ENCODE measurements at regions not wholly inside any gene's neighbourhood (a gene's known extent, or its start where the extent isn't known, plus 50 kb on each side); places are given as distances from the start of the nearest gene placed in this dataset.
"Not testable (repeated sequence)": the region's sequence is repeated elsewhere in the genome, so short reads cannot be mapped to it uniquely, and the experiment has no call there.

GRCh38 chr2:22186261-22186828 lies 1062.6 kb downstream of the TDRD15 start:
- H3K27ac Mint-ChIP-seq; H3K27me3 Mint-ChIP-seq (ENCODE audit: low read depth); H3K4me3 Mint-ChIP-seq; DNase-seq; ATAC-seq (replicated peaks in 1 of 2); H3K36me3 Mint-ChIP-seq (ENCODE audit: insufficient read depth in 2 of 2); H3K9me3 Mint-ChIP-seq; H3K4me1 Mint-ChIP-seq (ENCODE audit: low read depth): not testable (repeated sequence)

GRCh38 chr2:22189893-22190480 lies 1066.2 kb downstream of the TDRD15 start:
- Mint-ChIP-seq H3K4me1 (ENCODE audit: low read depth) (no peaks in the 10 kb centered on the region), H3K36me3 (ENCODE audit: insufficient read depth in 2 of 2) (no peaks in the 10 kb centered on the region), H3K27ac (no peak overlapping the region), H3K27me3 (ENCODE audit: low read depth) (no peaks in the 10 kb centered on the region), H3K9me3 (peaks cover 7 to 8% of the 10 kb centered on the region in 2 donors), H3K4me3 (no peak overlapping the region)
- DNase-seq, result no peak
- no peak for ATAC-seq (replicated peaks in 1 of 2)

GRCh38 chr2:22194218-22194617 lies 1070.5 kb downstream of the TDRD15 start:
- Mint-ChIP-seq H3K9me3 (peaks cover 4 to 9% of the 10 kb centered on the region in 2 donors), H3K4me1 (ENCODE audit: low read depth) (no peaks in the 10 kb centered on the region), H3K27ac (no peak overlapping the region), H3K36me3 (ENCODE audit: insufficient read depth in 2 of 2) (no peaks in the 10 kb centered on the region), H3K27me3 (ENCODE audit: low read depth) (no peaks in the 10 kb centered on the region), H3K4me3 (no peak overlapping the region)
- ATAC-seq (replicated peaks in 1 of 2) (no peak), DNase-seq (no peak)

- ATAC-seq (replicated peaks in 1 of 2), result no peak
- no peaks in the 10 kb centered on the region for H3K4me1 Mint-ChIP-seq (ENCODE audit: low read depth)
These were observed 1073.0 kb downstream of the TDRD15 start for GRCh38 chr2:22196806-22197205.

GRCh38 chr2:22198381-22199283 lies 1074.9 kb downstream of the TDRD15 start:
- Mint-ChIP-seq H3K9me3 (peaks cover 2 to 6% of the 10 kb centered on the region in 2 donors), H3K27me3 (ENCODE audit: low read depth) (no peaks in the 10 kb centered on the region), H3K27ac (no peak overlapping the region), H3K4me3 (no peak overlapping the region), H3K36me3 (ENCODE audit: insufficient read depth in 2 of 2) (no peaks in the 10 kb centered on the region), H3K4me1 (ENCODE audit: low read depth) (no peaks in the 10 kb centered on the region)
- no peak for DNase-seq
- no peak for ATAC-seq (replicated peaks in 1 of 2)

More at GRCh38 chr2:22196806-22197205, 1073.0 kb downstream of the TDRD15 start:
- H3K9me3 Mint-ChIP-seq, result peaks cover 4 to 9% of the 10 kb centered on the region in 2 donors
- no peaks in the 10 kb centered on the region for H3K36me3 Mint-ChIP-seq (ENCODE audit: insufficient read depth in 2 of 2)
- H3K4me3 Mint-ChIP-seq, result no peak overlapping the region
- no peak overlapping the region for H3K27ac Mint-ChIP-seq
- no peaks in the 10 kb centered on the region for H3K27me3 Mint-ChIP-seq (ENCODE audit: low read depth)
- no peak for DNase-seq

DNA sequence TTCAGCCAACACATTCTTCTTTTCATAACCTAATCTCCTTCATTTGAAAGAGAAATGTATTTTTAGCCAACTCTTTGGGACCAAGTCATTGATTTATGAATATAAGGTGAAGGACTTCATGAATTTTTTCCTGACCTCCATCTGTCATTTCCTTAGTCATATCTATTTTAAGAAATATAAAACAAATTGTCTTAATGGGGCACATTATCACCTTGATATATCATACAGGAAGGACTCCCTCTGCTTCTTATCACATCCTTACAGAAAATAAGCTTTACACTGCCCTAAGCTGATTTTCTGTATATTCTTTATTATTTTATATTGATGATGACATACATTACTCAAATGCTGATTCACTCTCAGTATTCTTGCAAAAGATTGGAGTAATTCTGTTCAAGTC lies 1076.2 kb downstream of the TDRD15 start:
- Mint-ChIP-seq H3K4me1 (ENCODE audit: low read depth) (no peaks in the 10 kb centered on the region), H3K36me3 (ENCODE audit: insufficient read depth in 2 of 2) (no peaks in the 10 kb centered on the region), H3K27ac (no peak overlapping the region), H3K9me3 (peaks cover 0 to 3% of the 10 kb centered on the region in 2 donors), H3K4me3 (no peak overlapping the region), H3K27me3 (ENCODE audit: low read depth) (no peaks in the 10 kb centered on the region)
- DNase-seq (no peak), ATAC-seq (replicated peaks in 1 of 2) (no peak)

DNA sequence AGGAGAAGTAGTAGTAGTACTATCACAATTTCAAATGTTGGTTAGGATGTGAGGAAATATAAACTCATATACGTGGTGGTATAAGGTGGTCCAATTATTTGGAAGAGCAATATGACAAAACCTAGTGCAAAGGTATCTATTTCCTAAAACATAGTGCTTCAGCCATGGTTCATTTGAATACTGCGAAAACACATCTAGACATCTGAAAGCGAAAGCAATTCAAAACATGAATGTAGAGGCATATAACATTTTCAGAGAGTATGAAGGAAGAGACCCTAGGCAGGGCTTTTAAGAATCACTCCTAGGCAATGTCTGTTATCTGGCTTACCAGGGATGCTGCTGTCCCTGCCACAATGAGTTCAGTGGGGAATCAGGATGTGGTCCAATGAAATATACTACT lies 1085.8 kb downstream of the TDRD15 start:
- ATAC-seq (replicated peaks in 1 of 2) (no peak), DNase-seq (no peak)
- Mint-ChIP-seq H3K36me3 (ENCODE audit: insufficient read depth in 2 of 2) (no peaks in the 10 kb centered on the region), H3K4me3 (no peak overlapping the region), H3K9me3 (peaks cover 6 to 10% of the 10 kb centered on the region in 2 donors), H3K27me3 (ENCODE audit: low read depth) (no peaks in the 10 kb centered on the region), H3K4me1 (ENCODE audit: low read depth) (no peaks in the 10 kb centered on the region), H3K27ac (no peak overlapping the region)

DNA sequence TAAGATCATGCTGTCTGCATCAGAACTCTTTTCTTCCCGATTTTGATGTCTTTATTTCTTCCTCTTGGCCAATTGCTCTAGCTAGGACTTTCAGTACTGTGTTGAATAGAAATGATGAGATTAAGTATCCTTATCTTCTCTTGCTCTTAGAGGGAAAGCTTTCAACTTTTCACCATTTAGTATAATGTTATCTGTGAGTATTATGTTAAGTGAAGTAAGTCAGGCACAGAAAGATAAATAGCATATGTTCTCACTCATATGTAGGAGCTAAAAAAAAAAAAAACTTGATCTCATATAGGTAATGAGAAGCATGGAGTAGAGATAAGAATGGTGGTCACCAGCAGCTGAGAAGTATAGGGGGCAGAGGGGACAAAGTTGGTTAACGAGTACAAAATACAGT lies 1089.5 kb downstream of the TDRD15 start:
- Mint-ChIP-seq H3K9me3 (peaks cover 10% of the 10 kb centered on the region in 2 donors), H3K27me3 (ENCODE audit: low read depth) (no peaks in the 10 kb centered on the region), H3K4me3 (no peak overlapping the region), H3K27ac (no peak overlapping the region), H3K4me1 (ENCODE audit: low read depth) (no peaks in the 10 kb centered on the region), H3K36me3 (ENCODE audit: insufficient read depth in 2 of 2) (no peaks in the 10 kb centered on the region)
- ATAC-seq (replicated peaks in 1 of 2), result no peak
- DNase-seq, result no peak

DNA sequence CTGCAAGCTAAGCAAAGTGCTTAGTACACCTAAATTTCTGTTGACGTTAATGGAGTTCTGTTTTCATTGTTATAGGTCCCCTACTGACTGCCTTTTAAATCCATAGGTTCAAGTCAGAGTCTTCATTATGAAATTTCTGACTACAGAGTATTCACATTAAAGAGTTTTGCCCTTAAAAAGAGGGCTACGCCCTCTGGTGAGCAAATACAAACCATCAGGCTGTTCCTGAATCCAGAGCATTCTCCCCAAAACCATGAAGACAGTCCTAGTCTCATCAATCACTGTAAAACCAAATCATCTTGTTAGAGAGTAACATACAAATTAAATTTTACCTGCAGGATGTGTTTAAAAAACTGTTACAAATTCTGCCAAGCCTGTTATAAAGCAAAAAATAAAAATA lies 1091.7 kb downstream of the TDRD15 start:
- Mint-ChIP-seq H3K4me3 (no peak overlapping the region), H3K27me3 (ENCODE audit: low read depth) (no peaks in the 10 kb centered on the region), H3K36me3 (ENCODE audit: insufficient read depth in 2 of 2) (no peaks in the 10 kb centered on the region), H3K4me1 (ENCODE audit: low read depth) (no peaks in the 10 kb centered on the region), H3K27ac (no peak overlapping the region), H3K9me3 (peaks cover 9 to 11% of the 10 kb centered on the region in 2 donors)
- ATAC-seq (replicated peaks in 1 of 2) (no peak), DNase-seq (no peak)

DNA sequence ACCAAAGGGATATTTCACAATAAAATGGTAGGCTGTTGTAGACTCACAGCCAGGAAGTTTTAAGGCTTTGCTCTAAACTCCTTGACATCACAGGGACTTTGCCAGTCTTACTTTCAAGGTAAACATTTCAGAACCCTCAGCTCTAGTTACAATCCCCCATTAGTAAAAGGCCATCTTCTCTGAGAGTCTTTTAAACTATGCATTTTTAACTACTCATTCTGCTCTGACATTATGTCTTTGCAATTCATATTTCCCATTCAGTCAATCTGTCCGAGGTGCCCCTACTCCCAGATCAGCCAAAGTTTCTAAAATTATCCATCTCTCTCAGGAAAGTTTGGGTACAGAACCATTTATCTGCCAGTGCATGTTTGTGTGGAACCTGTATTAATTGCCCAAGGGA lies 1094.1 kb downstream of the TDRD15 start:
- H3K27ac Mint-ChIP-seq, result no peak overlapping the region
- H3K9me3 Mint-ChIP-seq, result peaks cover 9 to 11% of the 10 kb centered on the region in 2 donors
- H3K4me1 Mint-ChIP-seq (ENCODE audit: low read depth), result no peaks in the 10 kb centered on the region
- H3K36me3 Mint-ChIP-seq (ENCODE audit: insufficient read depth in 2 of 2), result no peaks in the 10 kb centered on the region
- DNase-seq, result no peak
- H3K27me3 Mint-ChIP-seq (ENCODE audit: low read depth), result no peaks in the 10 kb centered on the region
- H3K4me3 Mint-ChIP-seq, result no peak overlapping the region
- no peak for ATAC-seq (replicated peaks in 1 of 2)

GRCh38 chr2:22221006-22221405 lies 1097.2 kb downstream of the TDRD15 start:
- Mint-ChIP-seq H3K4me1 (ENCODE audit: low read depth) (no peaks in the 10 kb centered on the region), H3K9me3 (peaks cover 13 to 14% of the 10 kb centered on the region in 2 donors), H3K27me3 (ENCODE audit: low read depth) (no peaks in the 10 kb centered on the region), H3K27ac (no peak overlapping the region), H3K4me3 (no peak overlapping the region), H3K36me3 (ENCODE audit: insufficient read depth in 2 of 2) (no peaks in the 10 kb centered on the region)
- no peak for DNase-seq
- no peak for ATAC-seq (replicated peaks in 1 of 2)

DNA sequence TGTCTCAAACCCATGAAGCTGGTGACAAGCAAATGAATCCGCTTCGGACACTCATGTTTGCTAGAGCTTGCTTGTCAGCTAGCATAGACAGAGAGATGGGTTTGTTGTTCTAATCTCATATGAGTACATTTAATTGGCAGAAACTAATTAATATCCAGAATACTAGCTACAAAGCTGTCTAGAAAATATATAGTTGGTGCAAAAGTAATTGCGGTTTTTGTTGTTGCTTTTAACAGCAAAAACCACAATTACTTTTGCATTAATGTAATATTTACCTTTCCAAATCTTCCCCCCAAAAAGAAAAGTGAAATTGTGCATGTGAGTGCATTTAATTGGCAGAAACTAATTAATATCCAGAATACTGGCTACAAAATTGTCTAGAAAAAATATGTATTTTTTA lies 1115.2 kb downstream of the TDRD15 start:
- Mint-ChIP-seq H3K4me1 (ENCODE audit: low read depth) (no peaks in the 10 kb centered on the region), H3K9me3 (peaks cover 3 to 6% of the 10 kb centered on the region in 2 donors), H3K27me3 (ENCODE audit: low read depth) (no peaks in the 10 kb centered on the region), H3K4me3 (no peak overlapping the region), H3K36me3 (ENCODE audit: insufficient read depth in 2 of 2) (no peaks in the 10 kb centered on the region), H3K27ac (no peak overlapping the region)
- no peak for DNase-seq
- no peak for ATAC-seq (replicated peaks in 1 of 2)

DNA sequence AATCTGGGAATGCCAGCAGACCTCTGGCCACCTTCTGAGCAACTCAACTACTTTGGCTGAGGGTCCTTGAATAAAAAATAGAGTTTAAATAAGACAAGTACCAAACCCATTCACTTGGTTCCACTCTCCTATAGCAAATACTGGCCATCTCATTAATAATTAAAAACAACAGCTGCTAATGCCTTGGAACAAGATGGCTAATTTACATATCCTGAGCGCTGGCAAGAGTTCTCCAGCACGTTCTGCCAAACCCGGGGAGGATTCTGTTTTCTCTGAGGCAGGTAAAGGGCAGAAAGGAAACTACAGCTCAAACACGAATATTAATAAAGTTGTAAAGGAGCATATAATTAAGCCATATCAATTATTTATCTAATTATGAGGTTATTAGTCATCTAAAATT lies 1123.7 kb downstream of the TDRD15 start:
- ATAC-seq (replicated peaks in 1 of 2) (no peak), DNase-seq (no peak)
- no peaks in the 10 kb centered on the region for H3K27me3 Mint-ChIP-seq (ENCODE audit: low read depth)
- no peaks in the 10 kb centered on the region for H3K36me3 Mint-ChIP-seq (ENCODE audit: insufficient read depth in 2 of 2)
- H3K27ac Mint-ChIP-seq, result no peak overlapping the region
- no peaks in the 10 kb centered on the region for H3K4me1 Mint-ChIP-seq (ENCODE audit: low read depth)
- peaks cover 3 to 11% of the 10 kb centered on the region in 2 donors for H3K9me3 Mint-ChIP-seq
- no peak overlapping the region for H3K4me3 Mint-ChIP-seq

Data from activated T-cell treated with anti-CD3 and anti-CD28 coated beads, Interleukin-2, amount 50 U/mL, for 72 hours (primary cell).